CD4-positive, alpha-beta T cell treated with Interleukin-17A for 4 hours (primary cell): ENCODE measurements at regions not wholly inside any gene's neighbourhood (a gene's known extent, or its start where the extent isn't known, plus 50 kb on each side); places are given as distances from the start of the nearest gene placed in this dataset.
"Not testable (repeated sequence)": the region's sequence is repeated elsewhere in the genome, so short reads cannot be mapped to it uniquely, and the experiment has no call there.

Experiments used
- DNase-seq: peaks from one replicate; pipeline ENCODE4 v3.0.0-alpha.2; 2020; ENCODE audit warnings: mixed read lengths

GRCh38 chr10:84571146-84571545, 242.8 kb downstream of the CCSER2 start:
- no peak for DNase-seq

GRCh38 chr10:84574102-84574501, 245.7 kb downstream of the CCSER2 start:
- no peak for DNase-seq

GRCh38 chr10:84581976-84582375, 253.6 kb downstream of the CCSER2 start:
- DNase-seq, result no peak

GRCh38 chr10:84583501-84583900, 255.1 kb downstream of the CCSER2 start:
- DNase-seq, result no peak

- DNase-seq, result no peak
Observed at GRCh38 chr10:84587789-84588188, 259.4 kb downstream of the CCSER2 start.

GRCh38 chr10:84588426-84588825, 260.0 kb downstream of the CCSER2 start:
- no peak for DNase-seq

GRCh38 chr10:84588971-84589370, 260.6 kb downstream of the CCSER2 start:
- no peak for DNase-seq

- no peak for DNase-seq
Observed at GRCh38 chr10:84589526-84590205, 261.3 kb downstream of the CCSER2 start.

GRCh38 chr10:84590327-84591193, 262.2 kb downstream of the CCSER2 start:
- DNase-seq, result no peak

GRCh38 chr10:84593506-84593905, 265.1 kb downstream of the CCSER2 start:
- no peak for DNase-seq

- no peak for DNase-seq
Observed at GRCh38 chr10:84596585-84596984, 268.2 kb downstream of the CCSER2 start.

GRCh38 chr10:84599254-84599653, 270.9 kb downstream of the CCSER2 start:
- DNase-seq, result no peak

- no peak for DNase-seq
Observed at GRCh38 chr10:84600947-84601346, 272.6 kb downstream of the CCSER2 start.

- not testable (repeated sequence) for DNase-seq
Observed at GRCh38 chr10:84602543-84602942, 274.2 kb downstream of the CCSER2 start.

- no peak for DNase-seq
Observed at GRCh38 chr10:84603971-84604370, 275.6 kb downstream of the CCSER2 start.

GRCh38 chr10:84605802-84606201, 277.4 kb downstream of the CCSER2 start:
- DNase-seq, result no peak

GRCh38 chr10:84606428-84606827, 278.0 kb downstream of the CCSER2 start:
- DNase-seq, result no peak

- DNase-seq, result no peak
Observed at GRCh38 chr10:84607044-84607443, 278.7 kb downstream of the CCSER2 start.

- DNase-seq, result no peak
Observed at GRCh38 chr10:84607523-84607922, 279.1 kb downstream of the CCSER2 start.

- DNase-seq, result no peak
Observed at GRCh38 chr10:84608126-84608525, 279.7 kb downstream of the CCSER2 start.

GRCh38 chr10:84613336-84614021, 285.1 kb downstream of the CCSER2 start:
- no peak for DNase-seq

GRCh38 chr10:84626397-84627087, 298.2 kb downstream of the CCSER2 start:
- no peak for DNase-seq

GRCh38 chr10:84632866-84633265, 304.5 kb downstream of the CCSER2 start:
- DNase-seq, result no peak
